Hepatocyte (in vitro differentiated cells): ENCODE measurements at regions not wholly inside any gene's neighbourhood (a gene's known extent, or its start where the extent isn't known, plus 50 kb on each side); places are given as distances from the start of the nearest gene placed in this dataset.
"Not testable (repeated sequence)": the region's sequence is repeated elsewhere in the genome, so short reads cannot be mapped to it uniquely, and the experiment has no call there.

Experiments
- DNase-seq: peaks from one replicate; pipeline ENCODE4 v3.0.0-alpha.2; 2016; ENCODE audit warnings: low spot score
- H2AFZ ChIP-seq: fragments of 200-600 bp; sonication (generic); 2 replicates; pipeline ENCODE4 v1.6.0; 2016; ENCODE audit warnings: antibody characterized with exemption, mild to moderate bottlenecking
- H3K27ac ChIP-seq: fragments of 200-600 bp; sonication (generic); 2 replicates; pipeline ENCODE4 v1.5.1; 2016; ENCODE audit warnings: mild to moderate bottlenecking
- H3K27me3 ChIP-seq: fragments of 200-600 bp; sonication (generic); 2 replicates; pipeline ENCODE4 v1.6.1; 2016
- H3K36me3 ChIP-seq: fragments of 200-600 bp; sonication (generic); replicated peaks from 2 replicates; pipeline ENCODE4 v1.5.1; 2016; ENCODE audit warnings: low read depth; ENCODE audit not compliant: insufficient read depth
- H3K4me1 ChIP-seq: fragments of 200-600 bp; sonication (generic); 2 replicates; pipeline ENCODE4 v1.5.1; 2016; ENCODE audit warnings: mild to moderate bottlenecking, moderate library complexity; ENCODE audit not compliant: insufficient read depth
- H3K4me2 ChIP-seq: fragments of 200-600 bp; sonication (generic); 2 replicates; pipeline ENCODE4 v1.6.0; 2016
- H3K4me3 ChIP-seq: fragments of 200-600 bp; sonication (generic); 2 replicates; pipeline ENCODE4 v1.5.1; 2016; ENCODE audit warnings: mild to moderate bottlenecking
- H3K79me2 ChIP-seq: fragments of 200-600 bp; sonication (generic); 2 replicates; pipeline ENCODE4 v1.6.0; 2017; ENCODE audit warnings: mild to moderate bottlenecking
- H3K9me2 ChIP-seq: fragments of 200-600 bp; sonication (generic); replicated peaks from 2 replicates; pipeline ENCODE4 v1.6.0; 2017; ENCODE audit warnings: mild to moderate bottlenecking; ENCODE audit not compliant: insufficient read depth
- H3K9me3 ChIP-seq: fragments of 200-600 bp; sonication (generic); 2 replicates; pipeline ENCODE4 v1.5.1; 2016; ENCODE audit warnings: low read depth, mild to moderate bottlenecking
- H4K20me1 ChIP-seq: fragments of 200-600 bp; sonication (generic); 2 replicates; pipeline ENCODE4 v1.6.0; 2016; ENCODE audit warnings: mild to moderate bottlenecking; ENCODE audit not compliant: insufficient read depth, poor library complexity, severe bottlenecking
- CTCF ChIP-seq: fragments of 200-600 bp; sonication (generic); IDR thresholded peaks from 2 replicates; pipeline ENCODE4 v1.5.1; 2016; ENCODE audit warnings: antibody characterized with exemption, mild to moderate bottlenecking; ENCODE audit not compliant: poor library complexity
- EZH2 ChIP-seq: fragments of 200-600 bp; sonication (generic); IDR thresholded peaks from 2 replicates; pipeline ENCODE4 v1.6.1; 2016; ENCODE audit warnings: antibody characterized with exemption, mild to moderate bottlenecking, borderline replicate concordance
- EZH2phosphoT487 ChIP-seq: fragments of 200-600 bp; sonication (generic); IDR thresholded peaks from one replicate; pipeline ENCODE4 v1.6.1; 2018; ENCODE audit warnings: antibody characterized with exemption, mild to moderate bottlenecking, low read depth, moderate library complexity; ENCODE audit not compliant: unreplicated experiment, severe bottlenecking
- WGBS: methylation state at CpG from one replicate; pipeline ENCODE4 v1.1.6; 2016; ENCODE audit warnings: low lambda C conversion rate; ENCODE audit errors: missing lambda C conversion rate; 5-methylcytosine and 5-hydroxymethylcytosine counted together

DNA sequence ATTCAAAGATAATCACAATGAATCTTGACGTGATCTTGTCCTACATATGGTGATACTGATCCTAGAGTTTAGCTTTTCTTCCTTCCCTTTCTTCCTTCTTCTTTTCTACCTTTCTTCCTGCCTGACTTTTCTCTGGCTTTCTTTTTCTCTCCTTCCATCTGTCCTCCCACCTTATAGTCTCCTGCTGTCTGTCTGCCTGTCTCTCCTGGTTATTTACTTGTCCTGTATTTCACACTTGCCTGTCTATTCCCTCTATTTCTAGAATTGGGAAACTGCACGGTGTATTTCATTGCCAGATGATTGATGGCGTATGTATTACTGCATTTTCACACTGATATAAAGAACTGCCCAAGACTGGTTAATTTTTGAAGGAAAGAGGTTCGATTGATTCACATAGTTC is 718.1 kb upstream of the CDH6 start:
- Histone ChIP-seq H3K27ac (no peak overlapping the region), H3K27me3 (no peaks in the 10 kb centered on the region), H3K4me2 (no peak overlapping the region), H3K79me2 (no peaks in the 10 kb centered on the region), H3K9me3 (no peaks in the 10 kb centered on the region), H3K36me3 (no peaks in the 10 kb centered on the region), H3K9me2 (no peaks in the 10 kb centered on the region), H2AFZ (no peak overlapping the region), H3K4me1 (no peaks in the 10 kb centered on the region), H4K20me1 (no peaks in the 10 kb centered on the region), H3K4me3 (no peak overlapping the region)
- no peak for DNase-seq
- WGBS = 86% methylated on average over 4 of the region's 4 CpGs
- TF ChIP-seq EZH2 (no peak), CTCF (no peak), EZH2phosphoT487 (no peak)

GRCh38 chr5:30469691-30470090 is 723.8 kb upstream of the CDH6 start:
- Histone ChIP-seq H3K27me3 (no peaks in the 10 kb centered on the region), H3K4me3 (no peak overlapping the region), H3K27ac (no peak overlapping the region), H2AFZ (no peak overlapping the region), H3K9me3 (no peaks in the 10 kb centered on the region), H3K4me2 (no peak overlapping the region), H3K4me1 (no peaks in the 10 kb centered on the region), H4K20me1 (no peaks in the 10 kb centered on the region), H3K36me3 (no peaks in the 10 kb centered on the region), H3K79me2 (no peaks in the 10 kb centered on the region), H3K9me2 (no peaks in the 10 kb centered on the region)
- DNase-seq = no peak
- WGBS = 88% methylated on average over 7 of the region's 7 CpGs
- TF ChIP-seq CTCF (no peak), EZH2 (no peak), EZH2phosphoT487 (no peak)

DNA sequence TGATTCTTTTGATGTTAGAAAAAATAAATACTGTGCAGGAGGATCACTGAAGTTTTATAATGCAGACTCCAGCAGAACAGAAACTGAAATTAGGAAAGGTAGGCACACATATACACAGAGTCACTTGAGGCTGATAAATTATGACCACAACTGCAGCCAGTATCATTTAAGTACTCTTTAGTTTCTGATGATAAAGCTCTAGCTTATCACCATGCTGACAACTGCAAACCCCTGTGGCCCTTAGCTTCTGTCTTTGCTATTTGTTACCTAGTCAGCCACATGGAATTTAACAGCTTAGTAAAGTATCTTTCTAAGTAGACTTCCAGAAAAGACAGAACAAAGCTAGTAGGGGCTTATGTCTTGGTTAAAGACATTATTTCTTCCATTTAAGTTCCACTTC is 734.8 kb upstream of the CDH6 start:
- Histone ChIP-seq H4K20me1 (no peaks in the 10 kb centered on the region), H3K9me3 (no peaks in the 10 kb centered on the region), H3K9me2 (no peaks in the 10 kb centered on the region), H3K36me3 (no peaks in the 10 kb centered on the region), H3K79me2 (no peaks in the 10 kb centered on the region), H3K4me3 (no peak overlapping the region), H3K4me2 (no peak overlapping the region), H2AFZ (no peak overlapping the region), H3K27ac (no peak overlapping the region), H3K27me3 (no peaks in the 10 kb centered on the region), H3K4me1 (no peaks in the 10 kb centered on the region)
- TF ChIP-seq EZH2 (no peak), EZH2phosphoT487 (no peak), CTCF (no peak)
- no peak for DNase-seq

- WGBS = 91% methylated on average over 3 of the region's 3 CpGs
- H3K4me2 ChIP-seq, H3K4me3 ChIP-seq, H3K27ac ChIP-seq, H3K27me3 ChIP-seq, H3K36me3 ChIP-seq, H2AFZ ChIP-seq, H3K9me2 ChIP-seq, H3K9me3 ChIP-seq, H4K20me1 ChIP-seq, DNase-seq, H3K4me1 ChIP-seq, H3K79me2 ChIP-seq: not testable (repeated sequence)
Measured at GRCh38 chr5:30455484-30455883, 738.0 kb upstream of the CDH6 start.
